ENCODE measurements at regions not wholly inside any gene's neighbourhood (a gene's known extent, or its start where the extent isn't known, plus 50 kb on each side); places are given as distances from the start of the nearest gene placed in this dataset.

DNA sequence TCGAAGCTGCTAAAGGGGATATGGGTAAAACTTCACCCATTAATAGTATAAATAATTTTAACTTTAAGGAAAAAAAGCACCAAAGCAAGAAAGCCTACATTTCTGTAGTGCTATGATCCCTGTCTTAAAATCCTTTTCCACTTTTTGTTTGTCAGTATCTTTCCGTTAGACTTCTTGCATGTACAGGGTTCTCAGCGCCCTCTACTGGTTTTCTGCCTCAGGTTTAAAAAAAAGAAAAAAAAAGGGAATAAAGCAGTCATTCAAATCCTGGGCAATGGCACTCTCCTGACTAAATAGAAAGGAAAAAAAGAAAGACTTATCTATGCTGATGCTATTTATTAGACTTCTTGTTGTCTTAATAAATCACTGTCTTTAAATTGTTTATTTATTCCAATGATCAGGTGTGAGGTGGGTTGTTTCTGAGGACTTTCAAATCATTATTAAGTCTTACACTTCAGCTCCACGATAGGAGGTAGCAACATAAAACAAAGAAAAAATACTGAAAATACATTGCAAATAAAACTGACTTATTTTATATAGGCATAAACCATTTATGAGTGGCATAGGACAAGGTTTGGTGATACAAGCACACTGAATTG is 475.4 kb upstream of the NR5A2 start (continued):
- TF ChIP-seq CENPT (CRISPR knock-in tag; IDR thresholded peaks at IDR 0.05; ENCODE audit: low read depth) (no peak), MBD4 (IDR thresholded peaks at IDR 0.05; ENCODE audit: borderline replicate concordance, low read length) (no peak), ZNF841 (CRISPR knock-in tag; IDR thresholded peaks at IDR 0.05; ENCODE audit: borderline replicate concordance) (no peak), SMARCE1 (IDR thresholded peaks at IDR 0.05; ENCODE audit: borderline replicate concordance) (no peak), ZNF569 (CRISPR knock-in tag; IDR thresholded peaks at IDR 0.05; ENCODE audit: borderline replicate concordance) (no peak), CHD2 (IDR thresholded peaks at IDR 0.05; ENCODE audit: low read depth, low read length) (no peak), SP2 (CRISPR knock-in tag; IDR thresholded peaks at IDR 0.05) (no peak), FOXO1 (CRISPR knock-in tag; IDR thresholded peaks at IDR 0.05) (no peak)
- TF ChIP-seq, protein P1, sequence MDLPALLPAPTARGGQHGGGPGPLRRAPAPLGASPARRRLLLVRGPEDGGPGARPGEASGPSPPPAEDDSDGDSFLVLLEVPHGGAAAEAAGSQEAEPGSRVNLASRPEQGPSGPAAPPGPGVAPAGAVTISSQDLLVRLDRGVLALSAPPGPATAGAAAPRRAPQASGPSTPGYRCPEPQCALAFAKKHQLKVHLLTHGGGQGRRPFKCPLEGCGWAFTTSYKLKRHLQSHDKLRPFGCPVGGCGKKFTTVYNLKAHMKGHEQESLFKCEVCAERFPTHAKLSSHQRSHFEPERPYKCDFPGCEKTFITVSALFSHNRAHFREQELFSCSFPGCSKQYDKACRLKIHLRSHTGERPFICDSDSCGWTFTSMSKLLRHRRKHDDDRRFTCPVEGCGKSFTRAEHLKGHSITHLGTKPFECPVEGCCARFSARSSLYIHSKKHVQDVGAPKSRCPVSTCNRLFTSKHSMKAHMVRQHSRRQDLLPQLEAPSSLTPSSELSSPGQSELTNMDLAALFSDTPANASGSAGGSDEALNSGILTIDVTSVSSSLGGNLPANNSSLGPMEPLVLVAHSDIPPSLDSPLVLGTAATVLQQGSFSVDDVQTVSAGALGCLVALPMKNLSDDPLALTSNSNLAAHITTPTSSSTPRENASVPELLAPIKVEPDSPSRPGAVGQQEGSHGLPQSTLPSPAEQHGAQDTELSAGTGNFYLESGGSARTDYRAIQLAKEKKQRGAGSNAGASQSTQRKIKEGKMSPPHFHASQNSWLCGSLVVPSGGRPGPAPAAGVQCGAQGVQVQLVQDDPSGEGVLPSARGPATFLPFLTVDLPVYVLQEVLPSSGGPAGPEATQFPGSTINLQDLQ (CRISPR knock-in tag; IDR thresholded peaks at IDR 0.05), result no peak
- TF ChIP-seq, protein P2, sequence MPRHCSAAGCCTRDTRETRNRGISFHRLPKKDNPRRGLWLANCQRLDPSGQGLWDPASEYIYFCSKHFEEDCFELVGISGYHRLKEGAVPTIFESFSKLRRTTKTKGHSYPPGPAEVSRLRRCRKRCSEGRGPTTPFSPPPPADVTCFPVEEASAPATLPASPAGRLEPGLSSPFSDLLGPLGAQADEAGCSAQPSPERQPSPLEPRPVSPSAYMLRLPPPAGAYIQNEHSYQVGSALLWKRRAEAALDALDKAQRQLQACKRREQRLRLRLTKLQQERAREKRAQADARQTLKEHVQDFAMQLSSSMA (CRISPR knock-in tag; IDR thresholded peaks at IDR 0.05), result no peak
- TF ChIP-seq, protein P3, sequence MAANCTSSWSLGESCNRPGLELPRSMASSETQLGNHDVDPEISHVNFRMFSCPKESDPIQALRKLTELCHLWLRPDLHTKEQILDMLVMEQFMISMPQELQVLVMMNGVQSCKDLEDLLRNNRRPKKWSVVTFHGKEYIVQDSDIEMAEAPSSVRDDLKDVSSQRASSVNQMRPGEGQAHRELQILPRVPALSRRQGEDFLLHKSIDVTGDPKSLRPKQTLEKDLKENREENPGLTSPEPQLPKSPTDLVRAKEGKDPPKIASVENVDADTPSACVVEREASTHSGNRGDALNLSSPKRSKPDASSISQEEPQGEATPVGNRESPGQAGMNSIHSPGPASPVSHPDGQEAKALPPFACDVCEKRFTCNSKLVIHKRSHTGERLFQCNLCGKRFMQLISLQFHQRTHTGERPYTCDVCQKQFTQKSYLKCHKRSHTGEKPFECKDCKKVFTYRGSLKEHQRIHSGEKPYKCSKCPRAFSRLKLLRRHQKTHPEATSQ (CRISPR knock-in tag; IDR thresholded peaks at IDR 0.05; ENCODE audit: borderline replicate concordance), result no peak
- TF ChIP-seq, protein P4, sequence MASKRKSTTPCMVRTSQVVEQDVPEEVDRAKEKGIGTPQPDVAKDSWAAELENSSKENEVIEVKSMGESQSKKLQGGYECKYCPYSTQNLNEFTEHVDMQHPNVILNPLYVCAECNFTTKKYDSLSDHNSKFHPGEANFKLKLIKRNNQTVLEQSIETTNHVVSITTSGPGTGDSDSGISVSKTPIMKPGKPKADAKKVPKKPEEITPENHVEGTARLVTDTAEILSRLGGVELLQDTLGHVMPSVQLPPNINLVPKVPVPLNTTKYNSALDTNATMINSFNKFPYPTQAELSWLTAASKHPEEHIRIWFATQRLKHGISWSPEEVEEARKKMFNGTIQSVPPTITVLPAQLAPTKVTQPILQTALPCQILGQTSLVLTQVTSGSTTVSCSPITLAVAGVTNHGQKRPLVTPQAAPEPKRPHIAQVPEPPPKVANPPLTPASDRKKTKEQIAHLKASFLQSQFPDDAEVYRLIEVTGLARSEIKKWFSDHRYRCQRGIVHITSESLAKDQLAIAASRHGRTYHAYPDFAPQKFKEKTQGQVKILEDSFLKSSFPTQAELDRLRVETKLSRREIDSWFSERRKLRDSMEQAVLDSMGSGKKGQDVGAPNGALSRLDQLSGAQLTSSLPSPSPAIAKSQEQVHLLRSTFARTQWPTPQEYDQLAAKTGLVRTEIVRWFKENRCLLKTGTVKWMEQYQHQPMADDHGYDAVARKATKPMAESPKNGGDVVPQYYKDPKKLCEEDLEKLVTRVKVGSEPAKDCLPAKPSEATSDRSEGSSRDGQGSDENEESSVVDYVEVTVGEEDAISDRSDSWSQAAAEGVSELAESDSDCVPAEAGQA (IDR thresholded peaks at IDR 0.05; ENCODE audit: low read depth), result no peak
- TF ChIP-seq, protein P4 (CRISPR knock-in tag; IDR thresholded peaks at IDR 0.05; ENCODE audit: borderline replicate concordance), result no peak
